ENCODE measurements at regions not wholly inside any gene's neighbourhood (a gene's known extent, or its start where the extent isn't known, plus 50 kb on each side); places are given as distances from the start of the nearest gene placed in this dataset.

DNA sequence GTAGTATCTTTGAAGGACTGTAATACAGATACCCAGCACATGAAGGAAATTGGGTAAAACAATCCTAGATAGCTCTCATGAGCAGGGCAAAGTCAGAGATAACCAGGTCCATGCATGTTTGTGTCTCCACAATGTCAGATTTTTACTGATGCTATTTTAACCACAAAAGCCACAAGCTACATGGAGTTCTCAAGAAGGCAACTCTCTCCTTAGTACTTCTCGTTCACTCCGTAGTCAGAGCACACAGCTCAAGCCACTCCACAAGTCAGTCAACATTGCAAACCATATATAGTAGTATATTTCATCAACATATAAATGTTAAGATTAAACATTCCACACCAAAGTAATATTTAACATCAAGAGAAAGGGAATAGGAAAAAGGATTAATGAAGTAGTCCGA, 98.0 kb upstream of the PIK3CG start:
- Histone ChIP-seq H3K79me2 (ENCODE audit: insufficient read depth, low read length) (no peaks in the 10 kb centered on the region), H3K9me3 (ENCODE audit: control insufficient read depth in 1 of 2, insufficient read depth in 1 of 2, low read depth in 1 of 2, low read length in 2 of 2) (no peaks in the 10 kb centered on the region), H3K27ac (ENCODE audit: low read depth, low read length) (no peak overlapping the region), H3K36me3 (ENCODE audit: control insufficient read depth in 1 of 2, insufficient read depth in 2 of 2, low read length in 2 of 2) (no peaks in the 10 kb centered on the region), H3K27me3 (ENCODE audit: insufficient read depth, low read length) (no peaks in the 10 kb centered on the region), H3K9me2 (ENCODE audit: insufficient read depth) (no peaks in the 10 kb centered on the region), H3K9ac (ENCODE audit: low read length) (no peak overlapping the region; the same call in 1 of the 2 replicates), H2AFZ (ENCODE audit: low read depth, low read length, poor library complexity, severe bottlenecking) (peak overlapping the region; percentile 65), H3K4me2 (ENCODE audit: low read length) (peak overlapping the region; percentile 35), H4K20me1 (ENCODE audit: insufficient read depth) (no peaks in the 10 kb centered on the region), H3K4me3 (replicated peaks in 1 of 2; ENCODE audit: low read depth in 1 of 2, low read length in 2 of 2) (no peak overlapping the region), H3K4me1 (ENCODE audit: control insufficient read depth in 1 of 2, insufficient read depth in 2 of 2, low read length in 2 of 2) (peaks cover 15 to 64% of the 10 kb centered on the region in 2 experiments)
- ChIA-PET POLR2A (interaction anchor here (1.1 kb wide), 1 partner anchor 8 kb away, joined by 3 read pairs; no protein-coding TSS in a partner anchor), CTCF (no interaction called here), RAD21 (ENCODE audit: low non-redundant PET in 1 of 2, low total read pairs in 2 of 2, uncharacterized antibody in 2 of 2, unreplicated experiment in 2 of 2) (no interaction called here)
- BruUV-seq (replicated peaks): no TSS peak
- TF ChIP-seq POLR2A (IDR thresholded peaks at IDR 0.05; ENCODE audit: borderline replicate concordance, extremely low read depth, insufficient read depth, insufficient read length): no peak
- TF ChIP-seq EZH2phosphoT487 (IDR thresholded peaks at IDR 0.05; ENCODE audit: borderline replicate concordance): no peak
- no peak for TF ChIP-seq CEBPB (IDR thresholded peaks at IDR 0.05; ENCODE audit: low read depth)
- no peak for TF ChIP-seq JUND (IDR thresholded peaks at IDR 0.05)
- no peak for TF ChIP-seq ELF1 (IDR thresholded peaks at IDR 0.05; ENCODE audit: borderline replicate concordance, low read depth)
- TF ChIP-seq, protein P1, sequence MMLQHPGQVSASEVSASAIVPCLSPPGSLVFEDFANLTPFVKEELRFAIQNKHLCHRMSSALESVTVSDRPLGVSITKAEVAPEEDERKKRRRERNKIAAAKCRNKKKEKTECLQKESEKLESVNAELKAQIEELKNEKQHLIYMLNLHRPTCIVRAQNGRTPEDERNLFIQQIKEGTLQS (IDR thresholded peaks at IDR 0.05): no peak
- no peak for TF ChIP-seq SRF (IDR thresholded peaks at IDR 0.05; ENCODE audit: low read depth)
- TF ChIP-seq FOSL1 (IDR thresholded peaks at IDR 0.05; ENCODE audit: low read depth): no peak
- TF ChIP-seq ZFX (IDR thresholded peaks at IDR 0.05): no peak
- TF ChIP-seq POLR2AphosphoS5 (IDR thresholded peaks at IDR 0.05; ENCODE audit: low read depth, low read length): no peak
- TF ChIP-seq YY1 (IDR thresholded peaks at IDR 0.05; ENCODE audit: extremely low read depth, insufficient replicate concordance, low read depth, low read length): no peak
- TF ChIP-seq, protein P2, sequence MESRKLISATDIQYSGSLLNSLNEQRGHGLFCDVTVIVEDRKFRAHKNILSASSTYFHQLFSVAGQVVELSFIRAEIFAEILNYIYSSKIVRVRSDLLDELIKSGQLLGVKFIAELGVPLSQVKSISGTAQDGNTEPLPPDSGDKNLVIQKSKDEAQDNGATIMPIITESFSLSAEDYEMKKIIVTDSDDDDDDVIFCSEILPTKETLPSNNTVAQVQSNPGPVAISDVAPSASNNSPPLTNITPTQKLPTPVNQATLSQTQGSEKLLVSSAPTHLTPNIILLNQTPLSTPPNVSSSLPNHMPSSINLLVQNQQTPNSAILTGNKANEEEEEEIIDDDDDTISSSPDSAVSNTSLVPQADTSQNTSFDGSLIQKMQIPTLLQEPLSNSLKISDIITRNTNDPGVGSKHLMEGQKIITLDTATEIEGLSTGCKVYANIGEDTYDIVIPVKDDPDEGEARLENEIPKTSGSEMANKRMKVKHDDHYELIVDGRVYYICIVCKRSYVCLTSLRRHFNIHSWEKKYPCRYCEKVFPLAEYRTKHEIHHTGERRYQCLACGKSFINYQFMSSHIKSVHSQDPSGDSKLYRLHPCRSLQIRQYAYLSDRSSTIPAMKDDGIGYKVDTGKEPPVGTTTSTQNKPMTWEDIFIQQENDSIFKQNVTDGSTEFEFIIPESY (IDR thresholded peaks at IDR 0.05; ENCODE audit: extremely low read depth, insufficient replicate concordance, low read length): no peak
- TF ChIP-seq SIN3A (IDR thresholded peaks at IDR 0.05; ENCODE audit: low read depth): no peak
- TF ChIP-seq MAX (IDR thresholded peaks at IDR 0.05): no peak
- no peak for TF ChIP-seq EGR1 (IDR thresholded peaks at IDR 0.05; ENCODE audit: low read depth)
- intact Hi-C loops (cut with micrococcal nuclease): no loop called here
- ATAC-seq (no peak), DNase-seq (ENCODE audit: low read depth, low spot score) (no peak)
